MCF 10A (cell line): ENCODE measurements at regions not wholly inside any gene's neighbourhood (a gene's known extent, or its start where the extent isn't known, plus 50 kb on each side); places are given as distances from the start of the nearest gene placed in this dataset.
A peak's percentile ranks its signal among the peaks of the same experiment; 100 is the strongest.

Source experiments
- BruUV-seq: library from RNA; stranded (reverse); fragments of 400-500 nt; replicated peaks from 2 replicates; lab custom pipeline; 2021; lab: Mats Ljungman, UMichigan
- CTCF ChIA-PET: fragments of 300-600 bp; sonication (Branson Sonifier 250); formaldehyde crosslinking; extraction: SDS; loops from one replicate; lab custom pipeline; 2021; ENCODE audit warnings: antibody characterized with exemption, inconsistent platforms; lab: Yijun Ruan, JAX
- POLR2A ChIA-PET: fragments of 300-600, 350-650 bp; sonication (Branson Sonifier 250); formaldehyde crosslinking; extraction: SDS; loops from one replicate; lab custom pipeline; 2020; ENCODE audit warnings: antibody characterized with exemption, inconsistent platforms; lab: Yijun Ruan, JAX
- DNase-seq: peaks from one replicate; pipeline ENCODE4 v3.0.0-alpha.2; 2018; ENCODE audit not compliant: unreplicated experiment
- H3K27ac Mint-ChIP-seq: one replicate; pipeline ENCODE4 v1.8.0; 2022; ENCODE audit warnings: mild to moderate bottlenecking, low read depth, mixed read lengths; ENCODE audit not compliant: unreplicated experiment
- H3K27me3 Mint-ChIP-seq: one replicate; pipeline ENCODE4 v1.8.0; 2022; ENCODE audit warnings: mixed read lengths; ENCODE audit not compliant: insufficient read depth, unreplicated experiment
- H3K36me3 Mint-ChIP-seq: one replicate; pipeline ENCODE4 v1.8.0; 2022; ENCODE audit warnings: mild to moderate bottlenecking, moderate library complexity, mixed read lengths; ENCODE audit not compliant: insufficient read depth, unreplicated experiment
- H3K4me1 Mint-ChIP-seq: one replicate; pipeline ENCODE4 v1.8.0; 2022; ENCODE audit warnings: mixed read lengths; ENCODE audit not compliant: insufficient read depth, unreplicated experiment
- H3K4me3 Mint-ChIP-seq: one replicate; pipeline ENCODE4 v1.8.0; 2022; ENCODE audit warnings: mild to moderate bottlenecking, moderate library complexity, mixed read lengths; ENCODE audit not compliant: unreplicated experiment
- H3K9me3 Mint-ChIP-seq: one replicate; pipeline ENCODE4 v1.8.0; 2022; ENCODE audit warnings: mixed read lengths; ENCODE audit not compliant: unreplicated experiment
- CTCF ChIP-seq: fragments of 200-600 bp; IDR thresholded peaks from one replicate; pipeline ENCODE4 v1.8.0; 2022; ENCODE audit warnings: antibody characterized with exemption, mild to moderate bottlenecking; ENCODE audit not compliant: unreplicated experiment
- intact Hi-C: fragments of 100-400 bp; cut with micrococcal nuclease; formaldehyde crosslinking; loops from 2 replicates; pipeline ENCODE4 v1.14.1; 2022

- intact Hi-C loops: no loop called here
- no TSS peak for BruUV-seq
- CTCF ChIA-PET: interaction anchor here (0.6 to 0.8 kb wide), 3 partner anchors 11 to 1027 kb away, joined by 3 to 4 read pairs (median 3); no protein-coding TSS in a partner anchor
- TF ChIP-seq CTCF: no peak
- Mint-ChIP-seq H3K36me3 (no peaks in the 10 kb centered on the region), H3K4me3 (no peak overlapping the region), H3K27ac (no peak overlapping the region), H3K27me3 (no peaks in the 10 kb centered on the region), H3K4me1 (no peaks in the 10 kb centered on the region), H3K9me3 (no peaks in the 10 kb centered on the region)
- POLR2A ChIA-PET: interaction anchor here (0.6 kb wide), 1 partner anchor 352 kb away, joined by 3 read pairs; no protein-coding TSS in a partner anchor
- DNase-seq: peak; percentile 35
Observed at GRCh38 chr2:82790206-82791021, 1668.7 kb downstream of the SUCLG1 start.

- intact Hi-C loops: no loop called here
- Mint-ChIP-seq H3K4me3 (no peak overlapping the region), H3K9me3 (no peaks in the 10 kb centered on the region), H3K27ac (no peak overlapping the region), H3K36me3 (no peaks in the 10 kb centered on the region), H3K4me1 (no peaks in the 10 kb centered on the region), H3K27me3 (no peaks in the 10 kb centered on the region)
- CTCF ChIA-PET: interaction anchor here (0.8 kb wide), 1 partner anchor 10 kb away, joined by 4 read pairs; no protein-coding TSS in a partner anchor
- DNase-seq: no peak
- POLR2A ChIA-PET: no interaction called here
- no TSS peak for BruUV-seq
- no peak for TF ChIP-seq CTCF
Observed at GRCh38 chr2:82789851-82790205, 1669.3 kb downstream of the SUCLG1 start.

- ChIA-PET CTCF (no interaction called here), POLR2A (interaction anchor here (0.7 kb wide), 1 partner anchor 22 kb away, joined by 3 read pairs; no protein-coding TSS in a partner anchor)
- no peaks in the 10 kb centered on the region for H3K9me3 Mint-ChIP-seq
- no peak overlapping the region for H3K4me3 Mint-ChIP-seq
- no peaks in the 10 kb centered on the region for H3K4me1 Mint-ChIP-seq
- BruUV-seq: no TSS peak
- no peaks in the 10 kb centered on the region for H3K36me3 Mint-ChIP-seq
- peak; percentile 5 for DNase-seq
- TF ChIP-seq CTCF: no peak
- no peak overlapping the region for H3K27ac Mint-ChIP-seq
- intact Hi-C loops: no loop called here
- H3K27me3 Mint-ChIP-seq: no peaks in the 10 kb centered on the region
Observed at GRCh38 chr2:82781176-82781915, 1677.7 kb downstream of the SUCLG1 start.

GRCh38 chr2:82780050-82780449 is 1679.0 kb downstream of the SUCLG1 start:
- Mint-ChIP-seq H3K4me1 (no peaks in the 10 kb centered on the region), H3K36me3 (no peaks in the 10 kb centered on the region), H3K27me3 (no peaks in the 10 kb centered on the region), H3K27ac (no peak overlapping the region), H3K4me3 (no peak overlapping the region), H3K9me3 (no peaks in the 10 kb centered on the region)
- TF ChIP-seq CTCF: no peak
- ChIA-PET CTCF (interaction anchor here (0.6 to 1.0 kb wide), 2 partner anchors 10 to 436 kb away, joined by 4 to 11 read pairs; no protein-coding TSS in a partner anchor), POLR2A (interaction anchor here (0.7 kb wide), 1 partner anchor 733 kb away, joined by 3 read pairs; no protein-coding TSS in a partner anchor)
- no peak for DNase-seq
- intact Hi-C loops: no loop called here
- no TSS peak for BruUV-seq
